ENCODE measurements at regions not wholly inside any gene's neighbourhood (a gene's known extent, or its start where the extent isn't known, plus 50 kb on each side); places are given as distances from the start of the nearest gene placed in this dataset.

- DNase-seq, result no peak
Measured at GRCh38 chr21:28263974-28264373, 728.7 kb downstream of the LTN1 start.

- no peak for DNase-seq
Measured at GRCh38 chr21:28261298-28261697, 731.4 kb downstream of the LTN1 start.

GRCh38 chr21:28257276-28257675 is 735.4 kb downstream of the LTN1 start:
- DNase-seq, result no peak

- DNase-seq, result no peak
Measured at GRCh38 chr21:28256837-28257236, 735.8 kb downstream of the LTN1 start.

GRCh38 chr21:28256420-28256831 is 736.3 kb downstream of the LTN1 start:
- DNase-seq, result no peak

- DNase-seq, result no peak
Measured at GRCh38 chr21:28253961-28254360, 738.7 kb downstream of the LTN1 start.

GRCh38 chr21:28253338-28253737 is 739.3 kb downstream of the LTN1 start:
- peak; percentile 34 for DNase-seq

- DNase-seq, result no peak
Measured at GRCh38 chr21:28252928-28253327, 739.7 kb downstream of the LTN1 start.

GRCh38 chr21:28250946-28251345 is 741.7 kb downstream of the LTN1 start:
- DNase-seq, result no peak

GRCh38 chr21:28247454-28248020 is 745.1 kb downstream of the LTN1 start:
- DNase-seq, result no peak

GRCh38 chr21:28240586-28240985 is 752.1 kb downstream of the LTN1 start:
- no peak for DNase-seq

GRCh38 chr21:28239340-28239739 is 753.3 kb downstream of the LTN1 start:
- DNase-seq, result no peak

- DNase-seq, result no peak
Measured at GRCh38 chr21:28237661-28238060, 755.0 kb downstream of the LTN1 start.

- DNase-seq, result no peak
Measured at GRCh38 chr21:28235169-28235895, 757.3 kb downstream of the LTN1 start.

GRCh38 chr21:28234326-28234725 is 758.4 kb downstream of the LTN1 start:
- no peak for DNase-seq

GRCh38 chr21:28233536-28234220 is 759.0 kb downstream of the LTN1 start:
- no peak for DNase-seq

- DNase-seq, result no peak
Measured at GRCh38 chr21:28230559-28230958, 762.1 kb downstream of the LTN1 start.

GRCh38 chr21:28229814-28230213 is 762.9 kb downstream of the LTN1 start:
- peak; percentile 66 for DNase-seq

- DNase-seq, result no peak
Measured at GRCh38 chr21:28228636-28228995, 764.1 kb downstream of the LTN1 start.

- no peak for DNase-seq
Measured at GRCh38 chr21:28227881-28228635, 764.6 kb downstream of the LTN1 start.

GRCh38 chr21:28226563-28226962 is 766.1 kb downstream of the LTN1 start:
- no peak for DNase-seq

- no peak for DNase-seq
Measured at GRCh38 chr21:28224191-28224726, 768.4 kb downstream of the LTN1 start.

GRCh38 chr21:28221984-28222383 is 770.7 kb downstream of the LTN1 start:
- no peak for DNase-seq

All from amniotic stem cell (primary cell).